HG03354 (cell line): ENCODE measurements at regions not wholly inside any gene's neighbourhood (a gene's known extent, or its start where the extent isn't known, plus 50 kb on each side); places are given as distances from the start of the nearest gene placed in this dataset.

Source experiments
- ATAC-seq: cut with Tn5 transposase; IDR thresholded peaks from one replicate; pipeline ENCODE4 v1.9.1; 2021; ENCODE audit warnings: mild to moderate bottlenecking; ENCODE audit not compliant: unreplicated experiment, poor library complexity, severe bottlenecking

DNA sequence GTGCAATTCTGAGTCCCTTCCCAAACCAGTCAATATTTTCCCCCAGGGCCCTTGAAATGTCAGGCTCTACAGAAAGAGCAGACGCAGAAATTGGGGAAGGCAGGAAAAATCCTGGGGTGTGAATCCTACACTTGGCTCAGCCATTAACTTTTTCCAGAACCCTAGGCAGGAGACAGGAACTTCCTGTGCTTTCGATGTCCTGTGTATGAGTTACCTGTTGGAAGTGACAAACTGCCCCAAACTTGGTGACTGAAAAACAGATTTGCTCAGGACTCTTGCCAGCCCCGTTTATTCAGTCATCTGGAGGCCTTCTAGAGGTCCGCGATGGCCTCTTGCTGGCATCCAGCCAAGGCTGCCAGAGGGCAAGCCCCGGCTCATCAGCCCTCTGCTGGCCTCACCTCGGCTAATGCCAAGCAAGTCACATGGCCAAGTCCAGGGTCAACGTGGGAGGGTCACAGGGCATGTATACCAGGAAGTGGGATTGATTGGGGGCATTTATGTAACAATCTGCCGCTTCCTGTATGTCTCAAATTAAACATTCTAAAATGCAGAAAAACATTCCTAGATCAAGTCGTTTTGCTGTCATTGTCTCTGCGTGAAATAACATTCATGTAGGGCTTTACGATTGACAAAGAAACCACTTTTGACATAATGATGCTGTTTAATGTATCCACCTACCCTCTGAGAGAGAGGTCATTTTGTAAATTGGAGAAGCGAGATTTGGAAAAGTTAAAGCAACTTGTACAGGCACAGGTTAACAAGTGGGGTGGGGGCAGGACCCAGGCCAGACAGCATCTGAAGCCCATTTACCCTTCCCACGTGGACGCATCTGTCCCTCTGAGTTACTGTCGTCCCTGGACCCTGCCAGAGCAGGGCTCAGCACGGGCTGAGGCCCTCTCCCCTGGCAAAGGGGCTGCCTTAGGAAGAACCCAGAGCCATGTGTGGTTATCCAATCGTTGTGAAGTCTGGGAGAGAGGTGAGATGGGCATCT lies 179.4 kb downstream of the INHBB start:
- ATAC-seq, result no peak

DNA sequence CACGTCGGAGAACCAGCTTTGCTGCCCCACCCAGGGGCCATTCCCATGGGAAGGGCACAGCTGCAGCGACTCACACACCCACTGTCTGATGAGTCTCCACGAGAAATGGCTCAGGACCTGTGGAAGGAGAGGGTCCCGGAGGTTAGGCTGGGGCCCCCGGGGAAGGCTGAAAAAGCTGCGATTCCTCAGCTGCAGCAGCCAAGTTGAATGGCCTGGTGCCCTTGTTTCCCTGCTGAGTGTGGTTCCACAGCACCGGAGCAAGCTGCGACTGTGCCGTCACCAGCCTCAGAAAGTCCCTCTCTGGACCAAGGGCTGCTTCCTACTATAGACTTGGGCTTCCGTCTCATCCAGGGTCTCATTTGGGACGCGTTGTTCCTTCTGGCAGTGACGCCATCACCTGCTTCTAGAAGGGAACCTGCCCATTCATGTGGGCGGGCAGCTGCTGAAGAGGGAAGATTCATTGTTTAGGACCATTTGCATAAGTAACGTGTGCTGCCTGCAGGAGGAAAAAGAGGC lies 180.2 kb downstream of the INHBB start:
- no peak for ATAC-seq

DNA sequence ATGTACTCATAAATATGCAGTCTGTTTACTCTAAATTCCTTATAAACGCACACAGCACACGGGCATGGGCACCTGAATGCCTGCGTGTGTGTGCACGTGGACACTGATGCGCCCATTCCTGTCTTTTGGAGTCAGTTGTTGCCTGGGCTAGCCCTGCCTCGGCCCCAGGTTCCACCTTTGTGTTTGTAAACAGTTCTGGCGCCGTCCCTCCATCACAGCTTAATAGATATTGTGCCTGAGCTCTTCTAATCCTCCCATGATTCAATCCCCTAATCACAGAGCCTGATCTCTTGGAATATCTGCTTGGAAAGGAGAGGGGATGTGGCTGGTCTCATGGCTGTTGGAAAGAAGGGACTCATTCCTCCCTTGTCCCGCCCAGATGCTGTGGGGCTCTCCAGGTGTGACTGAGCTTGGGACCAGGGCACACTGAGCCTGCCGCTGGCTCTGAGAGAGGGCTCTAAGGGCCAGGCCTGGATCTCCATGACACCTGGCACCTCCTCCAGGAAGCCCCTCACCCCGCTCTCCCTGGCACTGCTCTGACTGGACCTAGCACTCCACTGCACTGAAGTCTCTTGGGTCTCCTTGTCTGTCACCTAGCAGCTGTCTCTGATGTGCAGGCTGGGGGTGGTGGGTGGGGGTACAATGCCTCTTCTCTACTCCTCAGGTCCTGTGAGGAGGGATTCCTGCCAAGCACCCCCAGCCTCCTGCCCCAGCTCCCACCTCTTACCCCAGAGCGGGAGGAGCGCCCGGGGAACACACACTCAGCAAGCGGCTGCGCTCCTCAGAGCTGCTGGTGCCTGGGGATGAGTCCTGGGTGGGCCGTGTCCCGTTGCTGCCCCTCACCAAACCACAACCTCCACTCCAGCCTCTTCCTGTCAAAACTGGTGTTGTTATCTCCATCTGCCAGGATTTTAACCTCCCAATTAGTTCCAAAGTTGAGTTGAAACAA lies 181.3 kb downstream of the INHBB start:
- ATAC-seq, result no peak

DNA sequence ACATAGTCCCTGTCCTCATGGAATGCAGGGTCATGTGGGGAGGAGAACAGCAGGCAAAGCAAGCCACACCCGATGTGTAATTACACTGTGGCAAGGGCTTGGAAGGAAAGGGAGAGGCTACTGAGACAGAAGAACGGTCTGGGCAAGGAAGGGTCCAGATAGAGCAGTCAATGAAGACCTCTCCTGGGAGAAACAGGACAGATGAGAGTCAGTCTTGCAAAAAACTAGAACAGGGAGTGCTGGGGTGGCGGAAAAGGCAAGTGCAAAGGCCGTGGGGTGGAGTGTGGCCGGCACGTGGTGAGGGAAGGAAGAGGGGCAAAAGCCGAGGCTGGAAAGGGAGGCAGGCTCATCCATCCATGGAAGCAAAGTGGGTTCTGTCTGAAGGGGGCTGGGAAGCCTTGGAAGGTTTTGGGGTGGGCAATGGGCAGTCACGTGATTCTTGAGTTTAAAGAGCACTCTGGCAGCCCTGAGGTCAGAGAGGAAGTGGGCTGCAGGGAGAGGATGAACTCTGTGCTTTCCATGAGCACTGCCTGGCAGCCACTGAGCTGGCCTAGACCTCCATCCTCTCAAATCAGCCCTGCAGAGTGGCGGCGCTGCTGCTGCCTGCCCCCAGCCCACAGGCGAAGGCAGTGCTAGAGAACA lies 182.2 kb downstream of the INHBB start:
- no peak for ATAC-seq

DNA sequence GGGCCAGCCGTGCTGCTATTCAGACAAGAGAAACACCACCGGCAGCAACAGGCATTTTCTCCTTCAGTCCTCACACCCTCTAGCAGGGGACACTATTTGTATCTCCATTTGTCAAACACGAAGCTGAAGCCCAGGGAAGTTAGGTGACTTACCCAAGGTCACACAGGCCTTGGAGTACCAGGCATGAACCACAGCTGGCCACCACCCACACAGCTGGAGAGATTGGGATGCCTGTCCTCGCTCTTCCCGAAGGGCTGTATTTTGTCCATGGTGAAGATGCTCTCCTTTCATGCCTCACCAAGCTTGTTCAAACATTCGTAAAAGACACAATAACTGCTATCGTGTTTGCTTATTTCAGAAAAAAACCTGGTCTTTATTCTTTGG lies 182.7 kb downstream of the INHBB start:
- no peak for ATAC-seq

DNA sequence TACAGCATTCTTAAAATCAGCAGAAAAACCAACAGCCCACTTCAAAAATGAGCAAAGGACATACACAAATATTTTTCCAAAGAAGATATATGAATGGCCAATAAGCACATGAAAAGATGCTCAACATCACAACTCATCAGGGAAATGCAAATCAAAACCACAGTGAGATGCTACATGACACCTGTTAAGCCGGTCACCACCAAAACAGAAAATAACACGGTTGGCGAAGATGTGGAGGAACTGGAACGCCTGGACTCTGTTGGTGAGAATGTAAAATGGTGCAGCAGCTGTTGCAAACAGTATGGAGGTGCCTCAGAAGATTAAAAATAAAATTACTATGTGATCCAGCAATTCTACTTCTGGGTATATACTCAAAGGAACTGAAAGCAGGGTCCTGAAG lies 184.8 kb downstream of the INHBB start:
- no peak for ATAC-seq

DNA sequence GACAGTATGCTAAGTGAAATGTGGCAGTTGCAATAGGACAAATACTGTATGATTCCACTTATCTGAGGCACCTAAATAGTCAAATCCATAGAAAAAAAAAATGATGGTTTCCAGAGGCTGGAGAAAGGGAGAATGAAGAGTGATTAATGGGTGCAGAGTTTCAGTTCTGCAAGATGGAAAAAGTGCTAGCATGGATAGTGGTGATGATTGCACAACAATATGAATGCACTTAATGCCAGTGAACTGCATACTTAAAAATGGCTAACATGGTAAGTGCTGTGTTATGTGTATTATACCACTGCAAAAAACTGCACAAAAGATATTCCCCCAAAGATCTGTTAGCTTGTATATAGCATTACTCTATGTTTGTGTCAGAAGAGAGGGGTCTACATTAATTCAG lies 185.4 kb downstream of the INHBB start:
- no peak for ATAC-seq

DNA sequence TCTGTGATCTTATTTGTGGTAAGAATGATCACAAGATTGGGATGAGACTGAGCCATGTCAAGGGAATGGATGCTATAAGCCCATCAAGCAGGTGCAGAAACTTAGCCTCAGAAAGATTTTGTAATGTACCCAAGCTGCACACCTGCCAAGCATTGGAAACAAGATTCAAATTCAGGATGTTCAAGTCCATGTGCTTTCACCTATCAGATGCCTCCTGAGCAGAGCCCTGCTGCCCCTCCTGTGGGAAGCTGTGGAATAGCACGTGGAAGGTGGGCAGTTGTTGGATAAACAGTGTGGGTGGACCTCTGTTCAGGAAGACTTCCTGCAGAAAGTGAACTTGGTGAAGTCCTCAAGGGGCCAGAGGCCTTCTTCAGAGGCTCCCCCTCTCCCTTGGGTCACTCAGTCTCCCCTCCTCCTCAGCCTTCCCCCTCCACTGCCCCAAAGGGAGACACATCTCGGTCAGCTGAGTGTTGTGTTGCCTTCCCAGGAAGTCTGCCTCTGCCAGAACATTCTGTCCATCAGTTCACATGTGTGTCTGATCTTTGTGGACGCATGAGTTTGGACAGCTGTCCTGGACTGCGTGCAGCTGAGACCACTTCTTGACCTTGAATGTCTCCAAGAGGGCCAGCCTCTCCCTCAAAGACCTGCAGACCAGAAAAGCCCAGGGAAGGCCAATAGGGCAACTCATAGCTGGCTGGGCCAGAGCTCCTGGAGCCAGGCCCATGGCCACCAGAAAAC lies 186.1 kb downstream of the INHBB start:
- ATAC-seq, result no peak

DNA sequence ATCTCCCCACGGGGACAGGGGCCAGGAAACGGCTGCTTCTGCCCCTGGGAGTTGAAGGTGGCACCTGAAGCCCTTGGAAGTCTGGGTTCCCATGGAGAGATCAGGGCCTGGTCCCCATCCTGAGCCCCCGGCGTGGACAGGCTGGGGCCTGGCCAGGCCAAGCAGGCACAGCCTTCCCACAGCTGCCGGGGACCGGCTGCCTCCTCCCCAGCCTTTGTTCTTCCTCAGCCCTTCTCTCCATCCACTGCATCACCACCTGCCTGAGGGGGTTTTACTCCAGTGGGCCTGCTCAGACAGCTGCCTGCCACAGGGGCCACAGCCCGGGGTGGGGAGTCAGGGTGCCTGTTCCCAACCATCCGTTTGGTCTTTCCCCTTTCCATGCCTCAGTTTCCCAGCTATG lies 187.7 kb downstream of the INHBB start:
- ATAC-seq, result no peak

DNA sequence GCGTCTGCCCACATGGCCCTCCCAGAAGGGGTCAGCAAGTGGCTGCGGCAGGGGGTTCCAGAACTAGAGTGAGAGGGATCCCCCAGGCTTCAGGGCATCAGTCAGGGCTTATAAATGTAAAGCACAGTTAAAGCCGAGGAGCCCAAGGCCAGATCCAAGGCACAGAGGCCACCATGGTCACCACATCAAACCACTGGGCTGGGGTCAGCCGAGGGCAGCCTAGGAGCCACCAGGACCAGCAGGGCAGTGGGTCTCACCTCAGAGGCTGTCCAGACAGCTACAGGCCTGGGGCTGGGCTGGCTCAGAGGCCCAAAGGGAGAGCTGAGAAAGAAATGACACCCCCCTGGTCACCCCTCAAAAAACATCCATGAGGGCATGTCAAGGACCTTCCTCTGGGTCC lies 188.5 kb downstream of the INHBB start:
- ATAC-seq, result no peak

DNA sequence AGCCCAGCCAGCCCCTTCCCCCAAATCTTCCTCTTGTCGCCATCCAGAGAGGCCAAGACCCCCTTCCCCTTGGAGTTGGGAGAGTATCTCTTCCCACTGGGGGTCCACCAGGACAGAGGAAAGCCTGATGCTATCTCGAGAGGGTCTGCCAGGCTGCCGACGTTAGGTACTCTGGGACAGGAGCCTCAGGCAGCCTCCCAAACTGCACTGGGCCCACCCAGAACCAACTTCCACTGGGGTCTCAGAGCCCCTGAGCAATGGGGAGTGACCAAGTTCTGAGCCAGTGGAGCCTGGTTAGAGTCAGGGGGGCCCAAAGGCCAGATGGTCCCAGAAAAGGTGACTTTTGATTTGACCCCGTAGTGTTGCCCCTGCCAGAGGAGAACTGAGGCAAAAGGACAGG lies 189.1 kb downstream of the INHBB start:
- no peak for ATAC-seq

DNA sequence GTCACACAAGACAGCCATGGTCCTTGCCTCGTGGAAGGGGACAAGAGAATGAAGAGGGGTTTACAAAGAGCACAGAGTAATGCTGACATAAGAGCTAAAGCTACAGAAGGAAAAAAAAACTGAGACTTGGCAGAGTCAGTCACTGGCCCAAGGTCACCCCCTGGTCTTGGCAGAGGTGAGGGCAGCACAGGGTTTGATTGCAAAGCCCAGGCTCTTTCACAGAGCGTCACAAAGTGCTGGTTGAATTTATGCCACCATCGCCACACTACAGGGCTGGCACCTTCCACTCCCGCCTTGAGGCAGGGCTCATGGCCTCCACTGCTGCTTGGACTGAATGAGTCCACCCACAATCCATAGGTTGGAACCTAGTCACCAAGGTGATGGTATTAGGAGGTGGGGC lies 190.2 kb downstream of the INHBB start:
- ATAC-seq, result no peak

DNA sequence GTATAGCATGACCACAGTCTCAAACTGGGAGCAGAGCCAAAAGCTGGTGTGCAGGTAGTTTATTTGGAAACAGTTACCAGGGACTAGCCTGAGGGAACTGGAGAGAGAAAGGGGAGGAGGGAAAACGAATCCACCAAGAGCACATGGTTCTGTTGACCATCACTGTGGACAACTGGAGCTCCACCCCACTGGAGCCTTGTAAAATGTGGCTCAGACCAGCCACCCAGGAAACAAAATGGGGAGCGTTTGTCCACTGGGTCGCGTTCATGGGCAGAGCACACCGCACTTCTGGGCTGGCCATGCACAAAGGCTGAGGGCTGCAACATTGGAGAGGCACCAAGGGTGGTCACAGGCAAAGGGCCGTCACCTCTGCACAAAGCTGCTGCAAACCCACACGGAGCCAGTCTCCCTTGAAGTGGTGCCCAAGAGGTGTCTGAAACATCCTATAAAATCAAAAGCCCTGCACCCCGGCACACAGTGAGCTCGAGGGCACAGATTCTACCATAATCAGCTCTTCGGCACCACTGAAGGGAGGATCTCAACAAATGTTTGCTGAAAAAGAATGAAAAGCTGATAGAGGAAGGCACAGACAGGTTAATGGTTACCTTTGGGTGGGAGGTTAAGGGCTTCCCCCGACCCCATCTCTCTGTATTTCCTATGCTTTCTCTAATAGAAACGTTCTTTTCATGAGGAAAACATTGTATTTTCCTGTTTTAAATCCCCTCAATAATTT lies 192.9 kb downstream of the INHBB start:
- no peak for ATAC-seq

DNA sequence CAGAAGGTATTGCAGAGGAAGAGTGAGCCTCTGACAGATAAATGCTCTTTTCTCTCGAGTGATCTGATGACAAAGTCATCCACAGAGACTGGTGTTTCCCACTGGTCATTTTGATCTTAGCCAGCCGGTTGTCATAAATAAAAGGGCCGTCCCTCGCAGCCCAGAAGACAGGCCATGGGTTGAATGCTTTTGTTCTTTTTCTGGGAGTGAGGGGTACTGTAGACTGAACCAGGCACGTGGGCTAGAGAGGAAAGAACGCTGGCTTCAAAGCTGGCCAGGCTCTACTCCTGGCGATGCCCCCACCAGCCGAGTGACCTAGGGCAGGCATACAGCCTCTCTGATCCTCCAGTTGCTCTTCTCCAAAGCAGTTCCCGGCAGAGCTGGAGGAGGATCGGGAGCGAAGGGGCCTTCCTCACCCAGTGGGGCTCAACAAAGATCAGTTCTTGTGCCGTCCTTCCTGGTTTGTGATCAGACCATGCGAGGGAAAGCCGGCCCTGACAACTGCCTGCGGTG lies 193.5 kb downstream of the INHBB start:
- no peak for ATAC-seq

DNA sequence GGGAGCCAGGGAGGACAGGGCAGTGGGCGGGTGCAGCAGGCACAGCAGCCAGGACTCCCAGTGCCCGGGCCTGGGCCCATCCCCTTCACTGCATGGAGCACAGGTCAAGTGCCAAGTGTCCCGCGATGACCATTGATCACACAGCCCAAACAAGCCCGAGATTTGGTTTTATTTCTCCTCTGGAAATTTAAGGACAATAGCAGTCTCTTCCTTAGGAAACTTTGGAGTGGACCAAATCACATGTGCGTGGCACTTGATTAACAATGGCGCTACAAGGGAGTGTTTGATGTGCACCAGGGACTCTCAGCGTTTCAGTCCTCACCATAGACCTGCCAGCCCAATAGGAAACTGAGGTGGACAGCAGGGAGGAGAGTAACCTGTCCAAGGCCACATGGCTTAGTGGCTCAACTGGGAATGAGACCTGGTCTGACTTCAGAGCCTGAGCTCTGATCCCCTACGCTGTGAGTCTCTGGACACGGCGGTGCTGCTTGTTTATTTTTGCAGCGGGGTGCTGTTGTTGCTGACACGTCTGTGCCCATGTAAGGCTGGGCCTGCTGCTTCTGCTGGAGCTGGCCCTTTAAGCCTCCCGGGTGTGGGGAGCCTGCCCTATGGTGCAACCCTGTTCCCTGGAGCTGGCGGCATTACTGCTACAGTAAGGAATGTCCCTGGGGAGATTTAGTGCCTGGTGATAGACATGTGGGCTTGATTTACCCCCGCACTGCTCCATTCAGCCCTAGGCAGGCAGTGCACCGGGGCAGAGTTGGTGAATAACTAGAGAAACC lies 194.2 kb downstream of the INHBB start:
- ATAC-seq, result no peak

DNA sequence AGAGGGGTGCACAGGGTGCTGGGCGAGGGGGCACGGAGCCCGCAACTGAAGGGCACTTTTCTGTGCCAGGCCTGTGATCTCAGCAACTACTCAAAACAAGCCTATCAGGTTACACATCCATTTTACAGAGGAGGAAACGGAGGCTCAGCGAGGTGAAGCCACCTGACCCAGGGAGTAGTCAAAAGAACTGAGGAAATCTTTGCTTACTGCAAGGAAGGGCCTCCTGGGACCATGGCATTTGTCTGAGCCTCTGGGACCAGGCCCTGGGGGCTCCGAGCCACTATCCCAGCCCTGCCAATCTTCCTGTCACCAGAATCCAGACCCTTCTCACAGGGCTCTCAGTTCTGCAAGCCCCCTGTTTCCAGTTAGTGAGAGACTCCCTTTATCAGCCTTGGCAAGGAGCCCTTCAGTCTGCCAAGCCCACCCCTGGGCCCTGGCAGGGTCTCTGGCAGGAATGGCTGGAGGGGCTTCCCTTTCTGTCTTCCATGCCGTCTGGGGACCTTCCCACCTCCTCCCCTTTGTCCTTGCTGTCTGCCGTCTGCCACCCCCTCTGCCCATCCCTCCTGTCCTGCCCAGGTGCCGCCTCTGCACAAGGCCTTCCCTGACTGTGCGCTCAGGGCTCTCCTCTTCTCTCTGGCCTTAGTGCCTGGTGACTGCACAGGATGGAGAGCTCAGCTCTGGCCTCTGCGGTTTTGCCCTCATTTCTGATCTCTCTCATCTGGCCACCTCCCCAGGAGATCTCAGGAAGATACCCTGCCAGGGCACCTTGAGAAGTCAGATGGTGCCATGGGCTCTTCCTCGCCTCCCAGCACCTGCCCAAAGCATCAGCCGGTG lies 194.7 kb upstream of the GLI2 start:
- no peak for ATAC-seq

DNA sequence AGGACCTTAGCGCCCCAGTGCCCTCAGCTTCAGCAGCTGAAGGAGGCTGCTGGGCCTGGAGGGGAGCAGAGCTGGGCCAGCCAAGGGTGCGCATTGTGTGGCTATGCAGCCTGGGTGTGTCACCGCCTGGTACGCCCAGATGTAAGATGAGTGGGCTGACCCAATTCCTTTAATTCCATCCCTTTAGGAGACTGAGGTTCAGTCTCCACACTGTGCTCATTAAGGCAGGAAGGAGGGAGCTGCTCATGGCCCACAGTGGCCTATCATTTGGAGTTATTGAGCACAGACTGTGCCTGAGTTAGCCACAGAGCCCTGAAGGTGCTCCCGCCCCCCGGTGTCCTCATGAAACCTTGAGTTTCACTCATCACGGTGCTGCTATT lies 194.1 kb upstream of the GLI2 start:
- ATAC-seq, result no peak
